Choroid plexus epithelial cell (primary cell): ENCODE measurements at regions not wholly inside any gene's neighbourhood (a gene's known extent, or its start where the extent isn't known, plus 50 kb on each side); places are given as distances from the start of the nearest gene placed in this dataset.

Source experiments
- DNase-seq: peaks from one replicate; pipeline ENCODE4 v3.0.0-alpha.2; 2010; ENCODE audit warnings: low read depth
- H3K4me3 ChIP-seq: 2 replicates; pipeline ENCODE4 v1.5.1; 2011; ENCODE audit warnings: low read depth, mild to moderate bottlenecking, control low read depth, low read length, moderate library complexity
- TF ChIP-seq, protein P1 (sequence below): conservative IDR thresholded peaks from 2 replicates; pipeline ENCODE4 v1.5.1; 2011; ENCODE audit warnings: low read depth, mild to moderate bottlenecking, control low read depth, inconsistent platforms, low read length, moderate library complexity

GRCh38 chr2:145168091-145168490, 648.2 kb upstream of the ZEB2 start:
- TF ChIP-seq, protein P1, sequence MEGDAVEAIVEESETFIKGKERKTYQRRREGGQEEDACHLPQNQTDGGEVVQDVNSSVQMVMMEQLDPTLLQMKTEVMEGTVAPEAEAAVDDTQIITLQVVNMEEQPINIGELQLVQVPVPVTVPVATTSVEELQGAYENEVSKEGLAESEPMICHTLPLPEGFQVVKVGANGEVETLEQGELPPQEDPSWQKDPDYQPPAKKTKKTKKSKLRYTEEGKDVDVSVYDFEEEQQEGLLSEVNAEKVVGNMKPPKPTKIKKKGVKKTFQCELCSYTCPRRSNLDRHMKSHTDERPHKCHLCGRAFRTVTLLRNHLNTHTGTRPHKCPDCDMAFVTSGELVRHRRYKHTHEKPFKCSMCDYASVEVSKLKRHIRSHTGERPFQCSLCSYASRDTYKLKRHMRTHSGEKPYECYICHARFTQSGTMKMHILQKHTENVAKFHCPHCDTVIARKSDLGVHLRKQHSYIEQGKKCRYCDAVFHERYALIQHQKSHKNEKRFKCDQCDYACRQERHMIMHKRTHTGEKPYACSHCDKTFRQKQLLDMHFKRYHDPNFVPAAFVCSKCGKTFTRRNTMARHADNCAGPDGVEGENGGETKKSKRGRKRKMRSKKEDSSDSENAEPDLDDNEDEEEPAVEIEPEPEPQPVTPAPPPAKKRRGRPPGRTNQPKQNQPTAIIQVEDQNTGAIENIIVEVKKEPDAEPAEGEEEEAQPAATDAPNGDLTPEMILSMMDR = no peak
- DNase-seq = no peak
- H3K4me3 ChIP-seq = no peak overlapping the region

DNA sequence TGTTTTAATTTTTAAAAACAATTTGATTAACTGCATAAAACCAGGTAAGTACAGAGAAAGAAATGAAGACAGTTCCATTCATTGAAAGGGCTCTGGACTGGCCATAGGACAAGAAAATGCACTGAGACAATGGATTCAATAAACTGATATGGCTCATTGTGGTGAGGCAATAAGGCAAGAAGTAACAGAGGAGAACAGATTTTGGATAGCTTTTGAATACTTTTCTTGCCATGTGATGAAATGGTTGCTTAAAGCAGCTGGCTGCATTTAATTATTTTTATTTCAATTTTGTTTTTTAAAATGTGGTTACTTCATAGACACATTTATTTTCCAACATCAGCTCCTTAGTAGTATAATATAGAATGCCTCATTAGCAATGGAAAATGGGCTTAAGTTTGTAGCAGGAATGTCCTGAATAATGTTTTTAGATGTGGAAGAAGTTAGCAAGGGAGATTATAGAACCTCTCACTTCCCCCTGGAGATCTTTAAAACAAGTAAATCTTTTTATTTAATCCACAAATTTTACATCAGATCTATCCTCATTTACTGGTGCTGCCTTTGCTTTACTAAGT, 646.9 kb upstream of the ZEB2 start:
- no peak overlapping the region for H3K4me3 ChIP-seq
- TF ChIP-seq, protein P1 = no peak
- DNase-seq = no peak

DNA sequence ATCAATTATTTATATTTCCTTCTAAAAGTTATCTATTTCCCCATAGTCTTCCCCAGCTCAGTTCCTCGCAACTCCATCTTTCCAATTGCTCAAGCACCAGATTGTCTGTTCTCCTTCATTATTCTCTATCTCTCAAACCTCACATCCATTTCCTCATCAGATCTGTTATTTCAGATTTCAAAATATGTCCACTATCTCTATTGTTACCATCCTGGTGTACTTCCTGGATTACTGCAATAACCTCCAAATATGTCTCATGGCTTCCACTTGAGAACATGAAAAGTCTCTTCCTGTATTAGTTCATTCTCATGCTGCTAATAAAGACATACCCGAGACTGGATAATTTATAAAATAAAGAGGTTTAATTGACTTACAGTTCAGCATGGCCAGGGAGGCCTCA, 641.7 kb upstream of the ZEB2 start:
- H3K4me3 ChIP-seq = no peak overlapping the region
- no peak for DNase-seq
- TF ChIP-seq, protein P1 = no peak

- TF ChIP-seq, protein P1 = no peak
- no peak overlapping the region for H3K4me3 ChIP-seq
- DNase-seq = no peak
Measured at GRCh38 chr2:145160855-145161254, 640.9 kb upstream of the ZEB2 start.

DNA sequence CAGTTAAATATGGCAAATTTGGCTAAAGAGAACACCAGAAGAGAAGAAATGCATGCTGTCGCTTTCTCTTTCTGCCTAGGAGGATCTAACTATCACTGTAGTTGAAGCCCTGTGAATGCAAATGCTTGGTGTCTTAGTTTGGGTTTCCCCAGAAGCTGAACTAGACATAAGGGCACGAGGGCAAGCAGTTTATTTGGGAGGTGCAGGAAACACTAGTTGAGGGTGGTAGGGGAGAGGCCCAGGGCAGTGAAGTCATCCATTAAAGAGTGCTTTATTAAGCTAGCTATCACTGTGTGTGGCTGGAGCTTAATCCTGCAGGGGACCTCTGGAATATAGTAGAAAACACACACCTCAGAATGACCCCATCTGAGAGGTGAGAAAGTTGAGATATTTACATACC, 639.8 kb upstream of the ZEB2 start:
- DNase-seq = peak; percentile 28
- TF ChIP-seq, protein P1 = no peak
- no peak overlapping the region for H3K4me3 ChIP-seq

- TF ChIP-seq, protein P1 = no peak
- H3K4me3 ChIP-seq = no peak overlapping the region
- peak; percentile 99 for DNase-seq
Measured at GRCh38 chr2:145157741-145158591, 638.0 kb upstream of the ZEB2 start.
